GM19351 (cell line): ENCODE measurements at regions not wholly inside any gene's neighbourhood (a gene's known extent, or its start where the extent isn't known, plus 50 kb on each side); places are given as distances from the start of the nearest gene placed in this dataset.
"Not testable (repeated sequence)": the region's sequence is repeated elsewhere in the genome, so short reads cannot be mapped to it uniquely, and the experiment has no call there.

Experiments
- ATAC-seq: cut with Tn5 transposase; IDR thresholded peaks from one replicate; pipeline ENCODE4 v1.9.1; 2021; ENCODE audit warnings: mild to moderate bottlenecking, moderate library complexity; ENCODE audit not compliant: unreplicated experiment

- ATAC-seq: no peak
Measured at GRCh38 chr10:78649429-78649828, 419.3 kb upstream of the ZMIZ1 start.

GRCh38 chr10:78650122-78650521 lies 418.6 kb upstream of the ZMIZ1 start:
- no peak for ATAC-seq

- no peak for ATAC-seq
Measured at GRCh38 chr10:78651287-78651686, 417.5 kb upstream of the ZMIZ1 start.

- no peak for ATAC-seq
Measured at GRCh38 chr10:78653555-78653954, 415.2 kb upstream of the ZMIZ1 start.

- no peak for ATAC-seq
Measured at GRCh38 chr10:78654047-78654590, 414.6 kb upstream of the ZMIZ1 start.

- ATAC-seq: no peak
Measured at GRCh38 chr10:78655979-78656378, 412.8 kb upstream of the ZMIZ1 start.

GRCh38 chr10:78656417-78657162 lies 412.2 kb upstream of the ZMIZ1 start:
- ATAC-seq: no peak

GRCh38 chr10:78657163-78657861 lies 411.5 kb upstream of the ZMIZ1 start:
- ATAC-seq: peak; percentile 71

GRCh38 chr10:78657862-78658165 lies 411.0 kb upstream of the ZMIZ1 start:
- ATAC-seq: no peak

- ATAC-seq: peak; percentile 73
Measured at GRCh38 chr10:78658645-78659597, 409.8 kb upstream of the ZMIZ1 start.

GRCh38 chr10:78659598-78659967 lies 409.2 kb upstream of the ZMIZ1 start:
- ATAC-seq: no peak

- no peak for ATAC-seq
Measured at GRCh38 chr10:78660446-78661106, 408.2 kb upstream of the ZMIZ1 start.

GRCh38 chr10:78663721-78664120 lies 405.0 kb upstream of the ZMIZ1 start:
- ATAC-seq: no peak

- no peak for ATAC-seq
Measured at GRCh38 chr10:78664929-78665553, 403.7 kb upstream of the ZMIZ1 start.

GRCh38 chr10:78672918-78673317 lies 395.8 kb upstream of the ZMIZ1 start:
- no peak for ATAC-seq

- not testable (repeated sequence) for ATAC-seq
Measured at GRCh38 chr10:78681141-78681540, 387.6 kb upstream of the ZMIZ1 start.

GRCh38 chr10:78681986-78682385 lies 386.8 kb upstream of the ZMIZ1 start:
- not testable (repeated sequence) for ATAC-seq

GRCh38 chr10:78684947-78685346 lies 383.8 kb upstream of the ZMIZ1 start:
- no peak for ATAC-seq

- ATAC-seq: no peak
Measured at GRCh38 chr10:78685466-78686103, 383.2 kb upstream of the ZMIZ1 start.
